ENCODE measurements at regions not wholly inside any gene's neighbourhood (a gene's known extent, or its start where the extent isn't known, plus 50 kb on each side); places are given as distances from the start of the nearest gene placed in this dataset.
"Not testable (repeated sequence)": the region's sequence is repeated elsewhere in the genome, so short reads cannot be mapped to it uniquely, and the experiment has no call there.

GRCh38 chr1:172755099-172755498, 96.2 kb downstream of the FASLG start:
- no peak for DNase-seq

GRCh38 chr1:172756024-172756423, 97.1 kb downstream of the FASLG start:
- no peak for DNase-seq

- DNase-seq: no peak
Observed at GRCh38 chr1:172758259-172758658, 99.4 kb downstream of the FASLG start.

GRCh38 chr1:172760121-172760520, 101.2 kb downstream of the FASLG start:
- no peak for DNase-seq

- no peak for DNase-seq
Observed at GRCh38 chr1:172761581-172762486, 102.9 kb downstream of the FASLG start.

- no peak for DNase-seq
Observed at GRCh38 chr1:172763057-172763456, 104.2 kb downstream of the FASLG start.

GRCh38 chr1:172764378-172764777, 105.5 kb downstream of the FASLG start:
- DNase-seq: no peak

GRCh38 chr1:172766462-172766861, 107.6 kb downstream of the FASLG start:
- no peak for DNase-seq

- no peak for DNase-seq
Observed at GRCh38 chr1:172770071-172770470, 111.2 kb downstream of the FASLG start.

GRCh38 chr1:172774561-172774960, 115.7 kb downstream of the FASLG start:
- no peak for DNase-seq

- DNase-seq: no peak
Observed at GRCh38 chr1:172775606-172776005, 116.7 kb downstream of the FASLG start.

GRCh38 chr1:172776071-172776470, 117.2 kb downstream of the FASLG start:
- DNase-seq: no peak

- no peak for DNase-seq
Observed at GRCh38 chr1:172777767-172778166, 118.9 kb downstream of the FASLG start.

- DNase-seq: no peak
Observed at GRCh38 chr1:172778456-172779455, 119.9 kb downstream of the FASLG start.

- no peak for DNase-seq
Observed at GRCh38 chr1:172779491-172779890, 120.6 kb downstream of the FASLG start.

- DNase-seq: no peak
Observed at GRCh38 chr1:172781513-172782140, 122.7 kb downstream of the FASLG start.

- DNase-seq: no peak
Observed at GRCh38 chr1:172789840-172790239, 130.9 kb downstream of the FASLG start.

- no peak for DNase-seq
Observed at GRCh38 chr1:172790245-172790644, 131.3 kb downstream of the FASLG start.

- DNase-seq: no peak
Observed at GRCh38 chr1:172793823-172794222, 134.9 kb downstream of the FASLG start.

GRCh38 chr1:172795741-172796140, 136.8 kb downstream of the FASLG start:
- no peak for DNase-seq

GRCh38 chr1:172799804-172800203, 140.9 kb downstream of the FASLG start:
- DNase-seq: not testable (repeated sequence)

- no peak for DNase-seq
Observed at GRCh38 chr1:172801771-172802322, 142.9 kb downstream of the FASLG start.

GRCh38 chr1:172809750-172810149, 150.8 kb downstream of the FASLG start:
- DNase-seq: no peak
